Stimulated activated CD8-positive, alpha-beta memory T cell treated with anti-CD3 and anti-CD28 coated beads, Interleukin-15, amount 100 ng/mL, for 24 hours (primary cell): ENCODE measurements at regions not wholly inside any gene's neighbourhood (a gene's known extent, or its start where the extent isn't known, plus 50 kb on each side); places are given as distances from the start of the nearest gene placed in this dataset.
"Not testable (repeated sequence)": the region's sequence is repeated elsewhere in the genome, so short reads cannot be mapped to it uniquely, and the experiment has no call there.

Experiments
- DNase-seq: peaks from one replicate; pipeline ENCODE4 v3.0.0-alpha.2; 2020; ENCODE audit warnings: low read depth

DNA sequence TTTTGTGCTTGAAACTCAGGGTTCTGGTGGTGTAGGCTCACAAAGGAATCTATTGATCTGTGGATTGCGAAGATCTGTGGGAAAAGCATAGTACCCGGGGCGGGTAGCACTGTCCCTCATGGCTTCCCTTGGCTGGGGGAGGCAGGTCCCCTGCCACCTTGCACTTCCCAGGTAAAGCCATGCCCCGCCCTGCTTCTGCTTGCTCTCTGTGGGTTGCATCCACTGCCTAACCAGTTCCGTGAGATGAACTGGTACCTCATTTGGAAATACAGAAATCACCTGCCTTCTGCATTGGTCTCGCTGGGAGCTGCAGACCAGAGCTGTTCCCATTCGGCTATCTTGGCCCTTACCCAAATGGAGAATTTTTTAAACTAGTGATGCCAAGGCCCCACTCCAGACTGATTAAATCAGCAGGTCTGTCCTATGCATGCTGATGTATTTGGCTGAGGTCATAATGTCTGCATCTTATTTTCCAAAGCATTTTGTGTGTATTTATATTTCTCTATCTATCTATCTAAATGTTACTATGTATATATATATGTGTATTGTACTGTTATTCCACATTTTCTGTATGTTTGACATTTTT is 65.5 kb upstream of the SLC7A14 start:
- DNase-seq = no peak

DNA sequence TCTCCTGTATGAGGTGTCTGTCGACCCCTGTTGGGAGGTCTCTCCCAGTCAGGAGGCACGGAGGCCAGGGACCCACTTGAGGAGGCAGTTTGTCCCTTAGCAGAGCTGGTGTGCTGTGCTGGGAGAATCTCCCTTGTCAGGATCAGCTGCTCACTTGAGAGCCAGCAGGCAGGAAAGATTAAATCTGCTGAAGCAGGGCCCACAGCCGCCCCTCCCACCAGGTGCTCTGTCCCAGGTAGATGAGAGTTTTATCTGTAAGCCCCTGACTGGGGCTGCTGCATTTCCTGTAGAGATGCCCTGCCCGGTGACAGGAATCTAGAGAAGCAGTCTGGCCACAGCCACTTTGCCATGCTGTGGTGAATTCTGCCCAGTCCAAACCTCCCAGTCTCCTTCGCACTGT is 64.7 kb upstream of the SLC7A14 start:
- DNase-seq = not testable (repeated sequence)

DNA sequence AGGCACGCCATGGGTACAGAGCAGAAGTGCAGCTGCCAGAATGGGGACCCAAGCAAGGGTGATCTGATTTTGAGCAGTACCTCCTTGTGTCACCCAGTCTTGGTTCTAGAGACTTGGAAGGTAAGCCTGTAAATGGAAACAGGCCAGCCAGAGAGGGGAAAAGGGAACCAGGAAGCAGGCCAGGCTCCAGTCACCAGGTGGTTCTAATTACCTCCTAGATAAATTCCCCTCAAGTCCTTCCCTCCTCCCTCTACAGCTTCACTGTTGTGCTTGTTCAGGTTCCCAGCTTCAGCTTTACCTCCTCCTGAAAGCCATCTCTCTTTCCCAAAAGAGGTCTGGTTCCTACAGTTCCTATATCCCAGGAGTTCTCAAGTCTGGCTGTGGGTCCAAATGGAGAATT is 58.8 kb upstream of the SLC7A14 start:
- no peak for DNase-seq

DNA sequence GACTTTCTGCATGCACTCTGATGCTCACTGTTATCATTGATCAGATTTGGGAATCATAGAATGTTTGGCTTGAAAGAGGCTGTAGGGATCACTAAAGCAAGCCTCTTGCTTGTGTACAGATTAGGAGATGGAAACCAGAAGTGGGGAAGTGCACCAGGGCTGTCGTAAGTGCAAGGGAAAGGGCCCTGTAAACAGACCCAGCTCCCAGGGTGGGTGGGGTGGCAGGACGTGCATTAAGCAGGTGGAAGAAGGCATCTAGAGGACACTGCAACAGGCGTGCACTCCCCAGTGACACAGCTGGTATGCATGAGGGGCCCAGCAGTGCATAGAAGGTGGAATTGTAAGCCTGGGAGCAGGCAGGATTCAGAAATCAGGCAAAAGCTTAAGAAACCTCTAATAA is 58.0 kb upstream of the SLC7A14 start:
- no peak for DNase-seq

DNA sequence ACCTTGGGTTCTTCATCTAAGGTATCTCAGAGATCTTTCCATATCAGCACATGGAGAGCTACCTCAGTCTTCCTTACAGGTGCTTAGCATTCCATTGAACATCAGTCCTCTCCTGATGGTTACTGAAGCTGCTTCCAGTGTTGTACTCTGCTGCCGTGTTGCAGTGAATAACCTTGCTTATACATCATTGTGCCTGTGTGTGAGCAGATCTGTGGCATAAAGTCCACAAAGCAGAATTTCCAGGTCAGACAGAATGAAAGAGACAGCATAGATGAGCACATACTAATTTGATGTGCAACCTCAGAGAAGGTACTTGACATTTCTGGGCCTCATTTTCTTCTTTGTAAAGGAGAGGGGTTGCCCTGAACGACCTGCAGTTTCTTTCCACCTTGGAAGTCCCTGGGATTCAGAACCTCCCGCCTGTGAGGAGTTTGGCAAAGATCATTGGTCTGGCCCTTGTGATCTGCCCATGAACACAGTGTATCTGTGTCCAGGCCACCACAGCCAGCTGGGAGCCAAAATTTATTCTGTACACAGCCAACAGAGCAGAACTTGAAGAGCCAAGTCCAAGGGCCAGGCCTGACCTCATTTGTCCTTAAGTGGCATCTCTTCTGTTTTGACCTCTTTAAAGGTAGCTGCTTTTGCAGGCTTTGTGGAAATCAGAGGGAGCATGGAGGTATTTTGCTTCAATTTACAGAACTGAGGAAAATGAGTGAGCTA is 57.2 kb upstream of the SLC7A14 start:
- DNase-seq = no peak

DNA sequence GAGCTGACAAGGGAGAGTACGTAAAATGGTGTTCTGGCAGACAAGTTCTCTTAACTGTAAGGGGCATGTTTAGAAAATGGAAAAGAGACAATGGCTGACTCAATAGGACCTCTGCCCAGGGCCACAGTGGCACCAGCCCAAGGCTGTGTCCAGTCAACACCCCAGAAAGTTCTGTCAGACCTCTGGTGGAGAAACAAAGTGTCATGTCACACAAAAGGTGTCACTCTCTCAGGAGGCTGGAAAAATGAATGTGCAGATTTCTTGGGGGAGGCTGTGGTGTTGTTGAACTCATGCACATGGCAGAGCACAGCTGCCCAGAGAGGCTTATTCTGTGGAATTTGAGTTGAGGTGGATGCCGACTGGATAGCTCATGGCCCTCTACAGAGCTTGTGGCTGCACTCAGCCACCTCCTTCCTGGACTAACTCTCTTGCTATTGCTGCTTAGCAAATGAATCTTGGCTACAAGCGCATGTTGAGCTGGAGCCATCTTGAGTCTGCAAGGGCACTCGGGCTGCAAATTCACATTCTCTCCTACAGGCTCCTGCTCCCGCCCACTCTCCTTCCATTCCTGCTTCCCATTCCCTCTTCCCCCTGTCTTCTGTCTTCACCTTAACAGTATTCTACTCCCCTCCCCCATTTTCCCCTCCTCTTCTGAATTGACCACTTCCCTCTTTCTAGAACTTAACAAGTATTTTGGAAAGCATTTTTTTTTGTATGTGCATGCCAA is 55.8 kb upstream of the SLC7A14 start:
- no peak for DNase-seq

DNA sequence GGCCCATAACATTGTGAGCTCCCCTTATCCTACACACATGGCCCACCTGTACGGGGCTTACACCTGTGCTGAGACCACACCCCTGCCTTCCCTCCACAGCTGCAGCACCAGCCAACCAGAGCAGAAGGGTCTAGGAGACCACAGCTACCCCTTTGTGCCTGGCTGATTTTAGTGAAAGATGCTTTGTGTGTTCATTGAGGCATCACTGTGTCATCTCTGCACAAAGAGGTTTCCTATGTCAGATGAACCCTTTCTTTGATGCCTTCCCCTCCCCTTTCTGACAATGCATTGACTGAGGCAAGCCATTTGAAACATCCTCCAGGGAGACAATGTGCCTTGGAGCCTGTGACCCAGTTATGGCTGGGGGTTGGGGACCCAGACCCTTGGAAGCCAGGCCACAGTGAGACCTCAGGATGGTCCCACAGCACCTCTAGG is 54.9 kb upstream of the SLC7A14 start:
- DNase-seq = no peak

DNA sequence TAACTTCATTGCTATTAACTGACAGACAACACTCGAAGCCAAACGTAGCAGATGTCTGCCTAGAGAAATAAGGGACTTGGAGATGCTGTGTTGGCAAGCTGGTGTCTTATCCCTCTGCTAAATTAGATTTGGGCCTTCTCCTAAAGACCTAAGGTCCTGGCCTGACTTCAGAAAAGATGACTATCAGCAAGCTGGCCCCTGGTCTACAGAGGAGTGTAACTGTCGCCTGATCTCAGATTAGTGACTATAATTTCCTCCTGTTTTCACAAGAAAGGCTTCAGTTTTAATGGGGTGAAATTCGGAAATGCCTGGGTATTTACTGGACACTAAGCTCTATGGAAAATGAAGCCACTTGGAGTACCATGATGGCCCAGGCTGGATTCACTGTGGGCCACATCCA is 53.1 kb upstream of the SLC7A14 start:
- no peak for DNase-seq

DNA sequence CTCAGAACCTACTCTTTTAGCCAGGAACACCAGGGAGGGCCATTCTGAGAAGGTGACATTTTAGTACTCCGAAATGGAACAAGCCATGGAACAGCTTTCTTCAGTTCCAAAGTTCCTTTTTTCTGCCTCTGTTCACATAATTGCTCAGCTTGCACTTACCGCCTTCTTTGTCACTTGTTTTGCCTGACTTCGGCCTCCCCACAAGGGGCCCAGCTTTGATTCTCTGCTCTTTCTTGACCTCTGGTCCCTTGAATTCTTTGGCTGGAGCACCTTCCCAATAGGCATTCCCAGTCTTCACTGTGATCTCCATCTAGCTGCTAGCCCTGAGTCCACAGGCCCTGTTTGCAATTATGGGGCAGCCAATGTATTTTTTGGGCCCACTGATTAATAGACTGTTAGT is 51.4 kb upstream of the SLC7A14 start:
- DNase-seq = no peak

DNA sequence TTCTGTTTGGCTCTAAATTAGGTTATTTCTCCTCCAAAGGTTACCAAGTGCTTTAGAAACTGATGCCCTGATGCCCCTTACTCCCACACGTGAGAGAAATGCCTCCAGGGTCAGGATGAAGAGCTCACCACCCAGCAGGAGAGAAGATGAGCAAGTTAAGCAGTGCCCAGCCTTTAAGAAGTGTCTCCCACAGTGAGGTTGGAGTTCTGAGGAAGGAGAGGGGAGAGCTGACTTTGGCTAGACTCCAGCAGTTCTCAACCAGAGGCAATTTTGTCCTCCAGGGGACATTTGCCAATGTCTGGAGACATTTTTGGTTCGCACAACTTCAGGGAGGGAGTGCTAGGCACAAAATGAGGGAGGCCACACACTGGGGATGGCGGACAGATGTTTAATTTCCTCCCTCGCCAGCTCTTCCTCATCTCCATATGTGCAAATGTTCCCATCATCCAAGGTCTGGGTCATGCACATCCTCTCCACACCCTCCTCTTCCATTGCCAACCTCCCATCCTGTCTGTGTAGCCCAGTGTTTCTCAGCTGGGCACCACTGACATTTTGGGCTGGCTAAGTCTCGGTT is 50.6 kb upstream of the SLC7A14 start:
- no peak for DNase-seq
